AG04449 (cell line): ENCODE measurements at regions not wholly inside any gene's neighbourhood (a gene's known extent, or its start where the extent isn't known, plus 50 kb on each side); places are given as distances from the start of the nearest gene placed in this dataset.

Experiments
- CTCF ChIA-PET: fragments of 350-600 bp; formaldehyde crosslinking; extraction: SDS; loops from one replicate; lab custom pipeline; 2021; ENCODE audit warnings: antibody characterized with exemption; lab: Yijun Ruan, JAX
- POLR2A ChIA-PET: fragments of 400-600, 350-600 bp; formaldehyde crosslinking; extraction: SDS; loops from one replicate; lab custom pipeline; 2020; ENCODE audit warnings: antibody characterized with exemption, inconsistent platforms; lab: Yijun Ruan, JAX
- DNase-seq: peaks from one replicate; pipeline ENCODE4 v3.0.0-alpha.2; 2010; ENCODE audit warnings: low read depth, low spot score
- H3K4me3 ChIP-seq: 2 replicates; pipeline ENCODE4 v1.5.1; 2011; ENCODE audit warnings: low read depth, mild to moderate bottlenecking, control low read depth, low read length
- CTCF ChIP-seq: IDR thresholded peaks from one replicate; pipeline ENCODE4 v1.5.1; 2011; ENCODE audit warnings: mild to moderate bottlenecking, moderate library complexity, low read length, control low read depth, inconsistent platforms; ENCODE audit not compliant: insufficient read depth; ENCODE audit errors: missing control alignments

- no peak overlapping the region for H3K4me3 ChIP-seq
- ChIA-PET CTCF (no interaction called here), POLR2A (no interaction called here)
- no peak for TF ChIP-seq CTCF
- DNase-seq: no peak
Observed at GRCh38 chr3:64385277-64385676, 160.0 kb upstream of the PRICKLE2 start.

GRCh38 chr3:64384561-64384960 lies 159.3 kb upstream of the PRICKLE2 start:
- POLR2A ChIA-PET: no interaction called here
- no peak for TF ChIP-seq CTCF
- no peak overlapping the region for H3K4me3 ChIP-seq
- DNase-seq: no peak
- CTCF ChIA-PET: interaction anchor here (1.1 kb wide), 1 partner anchor 354 kb away, joined by 3 read pairs; no protein-coding TSS in a partner anchor

- H3K4me3 ChIP-seq: no peak overlapping the region
- ChIA-PET CTCF (interaction anchor here (1.1 to 1.6 kb wide), 4 partner anchors 9 to 102 kb away, joined by 3 to 5 read pairs (median 3); no protein-coding TSS in a partner anchor), POLR2A (no interaction called here)
- DNase-seq: no peak
- TF ChIP-seq CTCF: no peak
Observed at GRCh38 chr3:64382153-64382552, 156.9 kb upstream of the PRICKLE2 start.

- no peak for DNase-seq
- H3K4me3 ChIP-seq: no peak overlapping the region
- no peak for TF ChIP-seq CTCF
- CTCF ChIA-PET: interaction anchor here (1.1 to 1.6 kb wide), 4 partner anchors 8 to 358 kb away, joined by 3 to 5 read pairs (median 4); partner anchors contain the start of gene PSMD6
- POLR2A ChIA-PET: no interaction called here
Observed at GRCh38 chr3:64381367-64381766, 156.1 kb upstream of the PRICKLE2 start.

- DNase-seq: no peak
- POLR2A ChIA-PET: no interaction called here
- no peak overlapping the region for H3K4me3 ChIP-seq
- no peak for TF ChIP-seq CTCF
- CTCF ChIA-PET: interaction anchor here (1.5 kb wide), 1 partner anchor 357 kb away, joined by 4 read pairs; the partner anchor contains the start of gene PSMD6
Observed at GRCh38 chr3:64380546-64380945, 155.3 kb upstream of the PRICKLE2 start.

- H3K4me3 ChIP-seq: no peak overlapping the region
- no peak for TF ChIP-seq CTCF
- ChIA-PET POLR2A (no interaction called here), CTCF (interaction anchor here (1.1 kb wide), 1 partner anchor 23 kb away, joined by 3 read pairs; no protein-coding TSS in a partner anchor)
- DNase-seq: no peak
Observed at GRCh38 chr3:64379221-64379620, 154.0 kb upstream of the PRICKLE2 start.
